Progenitor cell of endocrine pancreas (in vitro differentiated cells): ENCODE measurements at regions not wholly inside any gene's neighbourhood (a gene's known extent, or its start where the extent isn't known, plus 50 kb on each side); places are given as distances from the start of the nearest gene placed in this dataset. TPM values are rescaled to one million over a fixed set of nuclear protein-coding genes. Genes with fewer than 3 reads are reported as not detected.

ENCODE experiments used
- DNase-seq: peaks from one replicate; pipeline ENCODE4 v3.0.0; 2021; ENCODE audit warnings: low spot score; ENCODE audit not compliant: unreplicated experiment
- H3K27ac Mint-ChIP-seq: 2 replicates; pipeline ENCODE4 v1.8.0; 2021; ENCODE audit warnings: mild to moderate bottlenecking, moderate library complexity, mixed read lengths
- H3K27me3 Mint-ChIP-seq: 2 replicates; pipeline ENCODE4 v1.8.0; 2021; ENCODE audit warnings: mixed read lengths
- H3K36me3 Mint-ChIP-seq: 2 replicates; pipeline ENCODE4 v1.8.0; 2022; ENCODE audit warnings: mixed read lengths; ENCODE audit not compliant: insufficient read depth
- H3K4me1 Mint-ChIP-seq: 2 replicates; pipeline ENCODE4 v1.8.0; 2021; ENCODE audit warnings: low read depth, mixed read lengths
- H3K4me3 Mint-ChIP-seq: 2 replicates; pipeline ENCODE4 v1.8.0; 2021; ENCODE audit warnings: low read depth, mild to moderate bottlenecking, moderate library complexity, mixed read lengths
- H3K9me3 Mint-ChIP-seq: 2 replicates; pipeline ENCODE4 v1.8.0; 2021; ENCODE audit warnings: low read depth, mixed read lengths
- microRNA-seq: library from miRNA; unstranded; fragments of <30 nt; microRNA quantifications from one replicate; pipeline ENCODE4 v1.1.0, GENCODE V29; 2020; ENCODE audit warnings: borderline number of aligned reads; ENCODE audit not compliant: unreplicated experiment
- TF ChIP-seq, protein P1 (sequence below): fragments of 200-600 bp; sonication (generic); IDR thresholded peaks from one replicate; pipeline ENCODE4 v1.5.0; 2021; ENCODE audit warnings: antibody characterized with exemption, mild to moderate bottlenecking; ENCODE audit not compliant: unreplicated experiment

DNA sequence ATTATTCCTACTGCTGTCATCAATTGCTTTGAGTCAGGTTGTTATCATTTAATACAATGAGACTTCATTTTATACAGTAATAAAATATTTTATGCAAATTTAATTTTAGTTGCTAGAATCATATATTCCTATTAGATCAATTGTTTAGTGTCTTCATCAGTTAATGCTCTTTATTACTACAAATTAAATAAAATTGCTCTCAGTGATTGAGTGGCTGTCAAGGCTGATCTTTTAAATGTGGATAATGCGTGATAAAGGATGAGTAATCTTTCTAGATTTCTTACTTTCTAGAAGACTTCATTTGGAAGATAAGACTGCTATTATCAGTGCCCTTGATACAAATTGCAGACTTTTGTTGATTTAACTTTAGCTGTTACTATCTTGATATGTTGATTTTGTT is 59.6 kb upstream of the CDH2 start:
- H3K4me3 Mint-ChIP-seq, result no peak overlapping the region
- no peaks in the 10 kb centered on the region for H3K27me3 Mint-ChIP-seq
- H3K27ac Mint-ChIP-seq, result no peak overlapping the region
- no peak for DNase-seq
- H3K4me1 Mint-ChIP-seq, result no peaks in the 10 kb centered on the region
- TF ChIP-seq, protein P1, sequence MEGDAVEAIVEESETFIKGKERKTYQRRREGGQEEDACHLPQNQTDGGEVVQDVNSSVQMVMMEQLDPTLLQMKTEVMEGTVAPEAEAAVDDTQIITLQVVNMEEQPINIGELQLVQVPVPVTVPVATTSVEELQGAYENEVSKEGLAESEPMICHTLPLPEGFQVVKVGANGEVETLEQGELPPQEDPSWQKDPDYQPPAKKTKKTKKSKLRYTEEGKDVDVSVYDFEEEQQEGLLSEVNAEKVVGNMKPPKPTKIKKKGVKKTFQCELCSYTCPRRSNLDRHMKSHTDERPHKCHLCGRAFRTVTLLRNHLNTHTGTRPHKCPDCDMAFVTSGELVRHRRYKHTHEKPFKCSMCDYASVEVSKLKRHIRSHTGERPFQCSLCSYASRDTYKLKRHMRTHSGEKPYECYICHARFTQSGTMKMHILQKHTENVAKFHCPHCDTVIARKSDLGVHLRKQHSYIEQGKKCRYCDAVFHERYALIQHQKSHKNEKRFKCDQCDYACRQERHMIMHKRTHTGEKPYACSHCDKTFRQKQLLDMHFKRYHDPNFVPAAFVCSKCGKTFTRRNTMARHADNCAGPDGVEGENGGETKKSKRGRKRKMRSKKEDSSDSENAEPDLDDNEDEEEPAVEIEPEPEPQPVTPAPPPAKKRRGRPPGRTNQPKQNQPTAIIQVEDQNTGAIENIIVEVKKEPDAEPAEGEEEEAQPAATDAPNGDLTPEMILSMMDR, result no peak
- no peaks in the 10 kb centered on the region for H3K36me3 Mint-ChIP-seq
- H3K9me3 Mint-ChIP-seq, result peaks cover 3% of the 10 kb centered on the region

Small RNA genes in the stretch of these regions (microRNA-seq; reads per million reads assigned to microRNA genes)
- not detected for gene MIR302F
